Thyroid gland (tissue), 4 donors: ENCODE measurements at regions not wholly inside any gene's neighbourhood (a gene's known extent, or its start where the extent isn't known, plus 50 kb on each side); places are given as distances from the start of the nearest gene placed in this dataset.
"Not testable (repeated sequence)": the region's sequence is repeated elsewhere in the genome, so short reads cannot be mapped to it uniquely, and the experiment has no call there.

ENCODE experiments used
- DNase-seq, 2 donors: peaks; one replicate each; pipeline ENCODE4 v3.0.0-alpha.2; 2019
- H3K27ac ChIP-seq, 3 donors: fragments of 200-600 bp; sonication (generic); 1 replicate in 2 of 3; 2 replicates in 1 of 3; pipeline ENCODE4 v1.5.1; 2016 to 2019; ENCODE audit warnings: mild to moderate bottlenecking in 1 of 3, moderate library complexity in 1 of 3
- H3K27me3 ChIP-seq: fragments of 200-600 bp; sonication (generic); one replicate; pipeline ENCODE4 v1.5.1; 2019
- H3K36me3 ChIP-seq, 2 donors: fragments of 200-600 bp; sonication (generic); one replicate each; pipeline ENCODE4 v1.5.1; 2016 to 2019
- H3K4me1 ChIP-seq, 2 donors: fragments of 200-600 bp; sonication (generic); one replicate each; pipeline ENCODE4 v1.5.1; 2017 to 2019
- H3K4me3 ChIP-seq, 3 donors: fragments of 200-600 bp; sonication (generic); replicated peaks in 1 of 3; 1 replicate in 2 of 3; 2 replicates in 1 of 3; pipeline ENCODE4 v1.5.1; 2016; ENCODE audit warnings: mild to moderate bottlenecking in 1 of 3
- H3K9me3 ChIP-seq: fragments of 200-600 bp; sonication (generic); one replicate; pipeline ENCODE4 v1.5.1; 2017
- CTCF ChIP-seq, 6 experiments: fragments of 200-600 bp in 3 of 6; fragments of 450-650 bp in 3 of 6; sonication (generic) in 3 of 6; IDR thresholded peaks; one replicate each; pipeline ENCODE4 v1.5.1; 2016 to 2019; ENCODE audit warnings: antibody characterized with exemption in 6 of 6, mild to moderate bottlenecking in 2 of 6, inconsistent platforms in 1 of 6, moderate library complexity in 1 of 6
- POLR2A ChIP-seq, 2 donors: fragments of 450-650 bp; IDR thresholded peaks; one replicate each; pipeline ENCODE4 v1.6.1; 2017; ENCODE audit warnings: antibody characterized with exemption in 2 of 2, mild to moderate bottlenecking in 2 of 2, moderate library complexity in 1 of 2
- WGBS, 2 donors: methylation state at CpG; one replicate each; pipeline ENCODE4 v1.1.5; 2017; 5-methylcytosine and 5-hydroxymethylcytosine counted together
- intact Hi-C: fragments of 100-400 bp; cut with DNase I; formaldehyde crosslinking; loops from one replicate; pipeline ENCODE4 v1.15.1; 2023

GRCh38 chrX:127177966-127178365 lies 358.4 kb downstream of the PRR32 start:
- no peak overlapping the region for H3K4me3 ChIP-seq
- no peak for DNase-seq
- H3K27ac ChIP-seq, result no peak overlapping the region
- no peaks in the 10 kb centered on the region for H3K36me3 ChIP-seq
- H3K27me3 ChIP-seq, result no peaks in the 10 kb centered on the region
- 40 to 42% methylated on average over 3 of the region's 3 CpGs for WGBS, 2 donors
- H3K4me1 ChIP-seq, result no peaks in the 10 kb centered on the region
- intact Hi-C loops, result no loop called here
- TF ChIP-seq POLR2A (IDR thresholded peaks at IDR 0.05) (no peak), CTCF (IDR thresholded peaks at IDR 0.05) (no peak)
- no peaks in the 10 kb centered on the region for H3K9me3 ChIP-seq

- intact Hi-C loops, result no loop called here
- Histone ChIP-seq H3K4me3 (no peak overlapping the region), H3K9me3 (no peaks in the 10 kb centered on the region), H3K27ac (no peak overlapping the region), H3K4me1 (no peaks in the 10 kb centered on the region), H3K36me3 (no peaks in the 10 kb centered on the region), H3K27me3 (no peaks in the 10 kb centered on the region)
- no peak for DNase-seq
- TF ChIP-seq POLR2A (IDR thresholded peaks at IDR 0.05) (no peak), CTCF (IDR thresholded peaks at IDR 0.05) (no peak)
- WGBS, 2 donors, result 94% methylated on average over 3 of the region's 3 CpGs
These were observed 367.6 kb downstream of the PRR32 start for GRCh38 chrX:127187095-127187494.

GRCh38 chrX:127190381-127190780 lies 370.9 kb downstream of the PRR32 start:
- Histone ChIP-seq H3K9me3 (no peaks in the 10 kb centered on the region), H3K27me3 (no peaks in the 10 kb centered on the region), H3K27ac (no peak overlapping the region), H3K4me1 (no peaks in the 10 kb centered on the region), H3K36me3 (no peaks in the 10 kb centered on the region), H3K4me3 (no peak overlapping the region)
- intact Hi-C loops, result no loop called here
- DNase-seq, result no peak
- TF ChIP-seq POLR2A (IDR thresholded peaks at IDR 0.05) (no peak), CTCF (IDR thresholded peaks at IDR 0.05) (no peak)
- WGBS, 2 donors, result 76 to 77% methylated on average over 3 of the region's 3 CpGs

GRCh38 chrX:127207326-127207725 lies 387.8 kb downstream of the PRR32 start:
- H3K27ac ChIP-seq, result no peak overlapping the region
- H3K27me3 ChIP-seq, result no peaks in the 10 kb centered on the region
- H3K9me3 ChIP-seq, result no peaks in the 10 kb centered on the region
- DNase-seq, result no peak
- TF ChIP-seq CTCF (IDR thresholded peaks at IDR 0.05), result no peak
- no peak for TF ChIP-seq POLR2A (IDR thresholded peaks at IDR 0.05)
- WGBS, 2 donors, result 77 to 78% methylated on average over 3 of the region's 3 CpGs
- H3K4me1 ChIP-seq, result no peaks in the 10 kb centered on the region
- no peak overlapping the region for H3K4me3 ChIP-seq
- no peaks in the 10 kb centered on the region for H3K36me3 ChIP-seq
- intact Hi-C loops, result no loop called here

GRCh38 chrX:127221821-127222220 lies 402.3 kb downstream of the PRR32 start:
- 83% methylated on average over 1 of the region's 1 CpG; no CpG with 5 or more reads in 1 of the 2 donors for WGBS, 2 donors
- H3K4me3 ChIP-seq, H3K4me1 ChIP-seq, H3K27me3 ChIP-seq, DNase-seq, intact Hi-C loops, H3K9me3 ChIP-seq, H3K36me3 ChIP-seq, H3K27ac ChIP-seq: not testable (repeated sequence)

GRCh38 chrX:127243654-127244053 lies 424.1 kb downstream of the PRR32 start:
- DNase-seq, result no peak
- Histone ChIP-seq H3K27me3 (no peaks in the 10 kb centered on the region), H3K9me3 (no peaks in the 10 kb centered on the region), H3K4me3 (no peak overlapping the region), H3K36me3 (no peaks in the 10 kb centered on the region), H3K4me1 (no peaks in the 10 kb centered on the region), H3K27ac (no peak overlapping the region)
- intact Hi-C loops, result no loop called here
- 25% methylated on average over 2 of the region's 3 CpGs; no CpG with 5 or more reads in 1 of the 2 donors for WGBS, 2 donors
- TF ChIP-seq POLR2A (IDR thresholded peaks at IDR 0.05) (no peak), CTCF (IDR thresholded peaks at IDR 0.05) (no peak)
